Liver (tissue), 2 donors: ENCODE measurements at regions not wholly inside any gene's neighbourhood (a gene's known extent, or its start where the extent isn't known, plus 50 kb on each side); places are given as distances from the start of the nearest gene placed in this dataset.

ENCODE experiments used
- MAX ChIP-seq: IDR thresholded peaks from 2 replicates; pipeline ENCODE4 v1.6.1; 2016; ENCODE audit warnings: antibody characterized with exemption
- TF ChIP-seq, protein P1 (sequence below): fragments of 150-350 bp; IDR thresholded peaks from 2 replicates; pipeline ENCODE4 v1.5.1; 2017; ENCODE audit warnings: improper control_type of control experiment, low read depth, low read length; ENCODE audit not compliant: missing input control
- donor health status: healthy.

DNA sequence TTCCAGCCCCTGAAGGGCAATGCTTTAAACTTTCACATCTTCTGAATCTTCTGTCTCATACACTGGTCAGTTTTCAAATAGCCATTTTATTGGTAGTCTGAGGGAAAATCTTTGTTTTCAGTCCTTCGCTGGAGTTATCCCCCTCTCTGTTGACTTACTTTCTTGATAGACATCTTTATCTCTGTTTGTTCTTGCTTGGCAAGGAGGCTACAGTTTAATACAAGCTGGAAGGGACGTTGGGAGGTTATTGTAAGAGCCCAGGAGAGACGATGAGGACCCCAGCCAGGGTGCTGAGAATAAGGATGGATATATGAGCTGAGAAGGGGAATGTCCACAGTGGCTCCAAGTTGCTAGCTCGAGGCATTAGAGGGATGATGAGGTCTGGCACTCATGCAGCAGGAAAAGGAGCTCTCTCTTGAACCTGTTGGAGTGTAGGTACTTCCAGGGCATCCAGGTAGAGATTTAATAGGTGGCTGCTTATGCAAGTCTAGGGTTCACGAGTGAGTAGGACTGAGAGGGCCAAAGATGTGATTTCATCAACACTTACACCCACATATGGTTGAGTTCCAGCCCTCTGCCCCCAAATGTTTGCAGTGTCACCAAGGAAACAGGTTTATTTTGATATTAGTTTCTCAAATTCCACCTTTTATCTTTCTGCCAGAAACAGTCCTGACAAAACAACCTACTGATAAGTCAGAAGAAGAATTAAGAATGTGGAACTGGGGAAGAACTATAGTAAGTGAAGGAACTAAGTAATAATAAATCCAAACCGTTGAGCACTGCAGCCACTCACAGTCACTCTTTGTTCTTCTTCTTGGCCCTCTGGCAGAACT lies 237.3 kb upstream of the PROX1 start:
- TF ChIP-seq, protein P1, sequence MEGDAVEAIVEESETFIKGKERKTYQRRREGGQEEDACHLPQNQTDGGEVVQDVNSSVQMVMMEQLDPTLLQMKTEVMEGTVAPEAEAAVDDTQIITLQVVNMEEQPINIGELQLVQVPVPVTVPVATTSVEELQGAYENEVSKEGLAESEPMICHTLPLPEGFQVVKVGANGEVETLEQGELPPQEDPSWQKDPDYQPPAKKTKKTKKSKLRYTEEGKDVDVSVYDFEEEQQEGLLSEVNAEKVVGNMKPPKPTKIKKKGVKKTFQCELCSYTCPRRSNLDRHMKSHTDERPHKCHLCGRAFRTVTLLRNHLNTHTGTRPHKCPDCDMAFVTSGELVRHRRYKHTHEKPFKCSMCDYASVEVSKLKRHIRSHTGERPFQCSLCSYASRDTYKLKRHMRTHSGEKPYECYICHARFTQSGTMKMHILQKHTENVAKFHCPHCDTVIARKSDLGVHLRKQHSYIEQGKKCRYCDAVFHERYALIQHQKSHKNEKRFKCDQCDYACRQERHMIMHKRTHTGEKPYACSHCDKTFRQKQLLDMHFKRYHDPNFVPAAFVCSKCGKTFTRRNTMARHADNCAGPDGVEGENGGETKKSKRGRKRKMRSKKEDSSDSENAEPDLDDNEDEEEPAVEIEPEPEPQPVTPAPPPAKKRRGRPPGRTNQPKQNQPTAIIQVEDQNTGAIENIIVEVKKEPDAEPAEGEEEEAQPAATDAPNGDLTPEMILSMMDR: no peak
- TF ChIP-seq MAX: no peak
